Stromal cell of bone marrow (primary cell): ENCODE measurements at regions not wholly inside any gene's neighbourhood (a gene's known extent, or its start where the extent isn't known, plus 50 kb on each side); places are given as distances from the start of the nearest gene placed in this dataset.
"Not testable (repeated sequence)": the region's sequence is repeated elsewhere in the genome, so short reads cannot be mapped to it uniquely, and the experiment has no call there.

Experiments
- DNase-seq: peaks from one replicate; pipeline ENCODE4 v3.0.0-alpha.2; 2012; ENCODE audit warnings: low read depth

DNA sequence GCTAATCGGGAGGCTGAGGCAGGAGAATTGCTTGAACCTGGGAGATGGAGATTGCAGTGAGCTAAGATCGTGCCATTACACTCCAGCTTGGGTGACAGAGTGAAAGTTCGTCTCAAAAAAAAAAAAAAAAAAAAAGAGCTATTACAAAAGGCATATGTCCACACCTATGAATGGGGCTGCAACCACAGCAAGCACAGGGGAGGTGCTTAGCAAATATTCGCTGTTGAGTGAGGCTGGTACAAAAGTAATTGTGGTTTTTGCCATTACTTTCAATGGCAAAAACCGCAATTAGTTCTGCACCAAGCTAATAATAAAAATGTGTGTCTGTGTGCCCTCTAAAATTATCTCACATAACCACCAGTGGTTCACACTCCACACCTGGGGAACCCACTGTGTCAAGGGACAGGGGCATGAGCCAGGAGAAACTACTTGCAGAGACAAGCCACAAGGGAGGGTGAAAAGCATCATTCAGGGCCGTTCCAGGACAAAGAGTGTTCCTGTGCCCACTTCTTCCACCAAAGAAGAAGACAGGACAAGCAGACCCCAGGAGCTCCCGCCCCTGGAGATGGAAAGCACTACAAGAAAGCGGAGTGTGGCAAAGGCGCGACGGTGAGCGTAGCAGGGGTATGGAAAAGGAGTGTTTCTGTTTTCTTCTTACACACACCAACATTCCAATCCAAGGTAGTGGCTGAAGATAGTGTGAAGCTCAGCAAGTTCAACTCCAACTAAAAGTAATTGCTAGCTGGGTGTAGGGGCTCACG lies 84.4 kb upstream of the CNEP1R1 start:
- DNase-seq, result no peak

- no peak for DNase-seq
Measured at GRCh38 chr16:49944221-49944620, 80.8 kb upstream of the CNEP1R1 start.

DNA sequence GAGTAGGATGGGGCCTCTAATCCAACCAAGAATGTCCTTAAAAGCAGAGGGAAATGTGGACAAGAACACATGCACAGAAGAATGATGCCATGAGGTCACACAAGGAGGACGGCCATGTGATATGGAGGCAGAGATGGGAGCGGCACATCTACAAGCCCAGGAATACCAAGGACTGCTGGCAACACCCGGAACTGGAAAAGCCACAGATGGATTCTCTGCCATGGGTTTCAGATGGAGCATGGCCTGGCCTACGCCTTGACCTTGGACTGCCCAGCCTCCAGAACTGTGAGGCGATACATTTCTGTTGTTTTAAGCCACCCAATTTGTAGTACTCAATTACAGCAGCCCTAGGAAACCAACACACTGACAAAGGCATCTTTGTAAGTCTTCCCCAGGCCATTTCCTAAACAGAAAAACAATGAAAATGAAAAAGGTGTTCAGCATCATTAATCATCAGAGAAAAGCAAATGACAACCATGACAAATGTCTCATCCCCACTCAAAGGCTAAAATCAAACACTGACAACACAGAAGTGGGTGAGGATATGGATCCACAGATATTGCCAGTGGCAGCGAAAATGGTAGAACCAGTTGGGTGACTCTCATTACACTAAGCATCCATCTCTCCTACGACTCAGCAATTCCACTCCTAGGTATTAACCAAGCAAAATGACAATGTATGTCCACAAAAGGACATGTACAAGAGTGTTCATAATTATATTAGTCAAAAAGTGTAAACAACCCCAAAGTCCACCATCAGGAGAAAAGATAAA lies 76.9 kb upstream of the CNEP1R1 start:
- DNase-seq, result no peak

- no peak for DNase-seq
Measured at GRCh38 chr16:49951574-49952195, 73.3 kb upstream of the CNEP1R1 start.

- DNase-seq, result no peak
Measured at GRCh38 chr16:49952386-49952785, 72.6 kb upstream of the CNEP1R1 start.

DNA sequence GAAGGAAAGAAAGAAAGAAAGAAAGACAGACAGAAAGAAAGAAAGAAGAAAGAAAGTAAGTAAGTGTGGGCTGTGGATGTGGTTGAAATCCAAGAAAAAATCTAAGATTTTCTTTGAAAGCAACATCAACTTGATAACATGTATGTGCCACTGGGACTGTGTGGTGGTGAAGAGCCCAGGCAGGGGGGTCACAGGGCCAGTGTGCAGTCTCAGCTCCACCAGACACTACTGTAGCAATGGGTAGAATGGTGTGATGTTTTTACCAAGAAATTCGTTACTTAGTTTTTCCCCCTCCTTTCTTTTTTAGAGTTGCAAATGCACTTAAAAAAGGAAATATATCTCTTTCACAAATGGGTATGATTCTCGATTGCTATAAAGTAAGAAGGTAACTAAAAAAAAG lies 71.9 kb upstream of the CNEP1R1 start:
- DNase-seq, result no peak

DNA sequence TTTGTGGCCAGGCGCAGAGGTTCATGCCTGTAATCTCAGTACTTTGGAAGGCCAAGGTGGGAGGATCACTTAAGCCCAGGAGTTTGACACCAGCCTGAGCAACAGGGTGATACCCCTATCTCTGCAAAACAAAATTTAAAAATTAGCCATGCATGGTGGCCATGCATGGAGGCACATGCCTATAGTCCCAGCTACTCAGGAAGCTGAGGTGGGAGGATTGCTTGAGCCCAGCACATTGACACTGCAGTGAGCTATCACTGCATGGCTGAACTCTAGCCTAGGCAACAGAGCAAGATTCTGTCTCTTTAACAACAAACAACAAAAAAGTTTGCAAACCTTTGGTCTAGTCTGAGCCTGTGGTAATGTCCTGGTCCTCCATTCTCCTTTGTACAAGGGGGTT lies 69.2 kb upstream of the CNEP1R1 start:
- DNase-seq, result no peak

- DNase-seq, result no peak
Measured at GRCh38 chr16:49956915-49957314, 68.1 kb upstream of the CNEP1R1 start.

DNA sequence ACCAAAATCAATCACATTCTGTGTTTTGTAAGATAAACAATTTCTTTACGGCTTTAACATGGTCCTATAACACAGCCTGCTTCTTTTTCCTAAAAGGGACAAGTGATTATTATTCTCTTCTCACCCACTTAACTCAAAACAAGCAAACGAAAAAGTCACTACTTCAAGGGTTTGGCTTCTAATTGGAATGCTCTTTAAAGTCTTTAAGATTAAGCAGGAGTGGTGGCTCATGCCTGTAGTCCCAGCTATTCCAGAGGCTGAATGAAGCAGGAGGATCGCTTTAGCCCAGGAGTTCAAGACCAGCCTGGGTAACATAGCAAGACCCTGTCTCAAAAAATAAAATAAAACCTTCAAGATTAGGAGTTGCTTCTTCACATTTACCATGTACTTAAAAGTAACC lies 66.6 kb upstream of the CNEP1R1 start:
- no peak for DNase-seq

DNA sequence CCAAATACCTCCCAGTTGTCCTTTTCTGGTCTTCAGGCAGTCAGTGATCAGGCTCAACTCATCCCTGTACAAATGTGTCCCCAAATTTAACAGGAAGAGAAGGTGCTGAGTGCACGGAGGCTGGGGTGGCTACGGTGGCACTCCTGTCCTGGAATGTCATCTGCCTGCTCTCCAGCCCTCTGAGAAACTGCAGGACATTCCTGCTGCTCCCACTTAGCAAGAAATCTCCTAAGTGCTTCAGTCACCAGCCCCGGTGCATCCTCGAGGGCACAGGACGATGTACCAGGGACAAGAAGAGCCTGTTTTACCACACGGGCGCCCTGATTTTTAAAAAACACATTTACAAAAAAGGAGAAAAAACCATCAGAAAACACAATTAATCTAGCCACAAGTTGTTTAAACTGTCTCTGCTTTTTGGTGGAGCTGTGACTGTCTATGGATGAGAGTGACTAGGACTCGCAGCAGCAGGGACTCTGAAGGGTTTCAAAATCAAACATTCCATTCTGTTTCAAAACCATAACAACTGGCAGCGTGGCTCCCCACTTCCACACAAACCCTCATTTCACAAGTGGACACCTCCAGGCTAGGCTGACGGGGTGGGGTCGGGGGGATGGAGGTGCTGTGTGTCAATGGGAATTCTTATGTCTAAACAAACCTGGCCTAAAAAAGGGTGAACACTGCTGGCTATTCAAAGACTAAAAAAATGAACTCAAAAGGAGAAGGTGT lies 65.3 kb upstream of the CNEP1R1 start:
- DNase-seq, result no peak

- DNase-seq, result no peak
Measured at GRCh38 chr16:49961089-49961488, 63.9 kb upstream of the CNEP1R1 start.

GRCh38 chr16:49962566-49962965 lies 62.5 kb upstream of the CNEP1R1 start:
- DNase-seq, result not testable (repeated sequence)

- no peak for DNase-seq
Measured at GRCh38 chr16:49964316-49964715, 60.7 kb upstream of the CNEP1R1 start.

GRCh38 chr16:49964973-49965372 lies 60.1 kb upstream of the CNEP1R1 start:
- no peak for DNase-seq

DNA sequence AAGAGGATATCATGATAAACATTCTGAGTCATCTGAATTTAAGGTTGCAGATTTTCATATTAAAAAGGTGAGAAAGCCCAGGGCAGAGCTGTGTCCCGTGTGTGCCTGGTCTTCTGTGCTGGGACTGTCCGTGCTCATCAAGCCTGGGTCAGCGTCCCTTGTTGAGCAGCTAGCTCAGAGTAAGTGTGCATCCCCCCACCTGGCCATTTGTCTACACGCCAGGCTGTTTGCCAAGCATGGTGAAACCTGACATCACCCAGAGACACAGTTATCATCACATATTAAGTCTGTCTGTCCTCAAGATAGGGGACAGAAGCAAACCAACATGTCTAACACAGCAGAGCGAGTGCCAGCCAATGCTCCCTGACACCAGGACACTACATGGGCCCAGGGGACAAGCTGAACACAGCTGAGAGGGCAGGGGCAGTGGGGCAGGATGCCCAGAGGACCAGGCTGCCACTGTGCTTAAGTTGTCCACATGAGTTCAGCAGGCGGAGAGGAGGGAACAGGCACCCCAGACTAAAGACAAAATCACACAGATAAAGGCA lies 57.9 kb upstream of the CNEP1R1 start:
- no peak for DNase-seq

DNA sequence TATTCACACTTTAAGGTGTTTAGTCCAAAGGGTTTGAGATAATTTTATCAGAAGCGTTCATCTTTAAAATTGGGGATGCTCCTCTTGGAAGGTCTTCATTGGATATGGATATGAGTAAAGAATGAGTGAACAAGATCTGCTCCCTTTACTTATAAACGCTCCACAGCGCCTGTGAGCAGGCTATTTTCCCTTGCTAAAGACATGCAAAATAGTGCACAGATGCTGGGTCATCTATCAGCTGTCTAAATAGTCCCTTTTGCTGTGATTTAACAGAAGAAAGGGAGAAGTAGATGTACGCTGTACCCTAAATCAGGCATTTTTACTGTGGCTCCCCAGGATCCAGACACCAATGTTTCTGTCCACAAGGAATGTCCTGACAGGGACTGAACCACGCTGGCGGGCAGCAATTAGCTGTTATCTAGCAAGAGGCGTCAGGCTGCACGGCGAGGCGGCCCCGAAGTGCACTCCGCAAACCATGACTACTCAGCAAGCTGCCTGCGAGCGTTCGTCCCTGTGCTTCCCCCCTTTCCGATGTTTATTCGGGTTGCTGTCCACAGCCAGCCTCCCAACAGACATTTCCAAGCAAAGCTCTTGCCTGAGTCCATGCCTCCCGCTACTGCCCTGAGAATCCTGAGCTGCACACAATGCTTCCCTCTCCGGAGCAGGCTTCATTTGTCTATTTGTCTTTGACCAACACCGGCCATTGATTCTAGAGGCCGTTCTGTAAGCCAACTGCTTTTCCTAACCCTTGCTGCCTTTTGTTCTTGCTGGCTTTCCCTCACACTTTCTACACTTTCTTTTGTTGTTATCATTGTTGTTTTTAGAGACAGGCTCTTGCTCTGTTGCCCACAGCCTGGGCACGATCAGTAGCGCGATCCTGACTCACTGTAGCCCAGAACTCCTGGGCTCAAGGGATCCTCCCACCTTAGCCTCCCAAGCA lies 55.7 kb upstream of the CNEP1R1 start:
- no peak for DNase-seq

- DNase-seq, result no peak
Measured at GRCh38 chr16:49970797-49971431, 54.1 kb upstream of the CNEP1R1 start.

- no peak for DNase-seq
Measured at GRCh38 chr16:49972280-49972679, 52.7 kb upstream of the CNEP1R1 start.

DNA sequence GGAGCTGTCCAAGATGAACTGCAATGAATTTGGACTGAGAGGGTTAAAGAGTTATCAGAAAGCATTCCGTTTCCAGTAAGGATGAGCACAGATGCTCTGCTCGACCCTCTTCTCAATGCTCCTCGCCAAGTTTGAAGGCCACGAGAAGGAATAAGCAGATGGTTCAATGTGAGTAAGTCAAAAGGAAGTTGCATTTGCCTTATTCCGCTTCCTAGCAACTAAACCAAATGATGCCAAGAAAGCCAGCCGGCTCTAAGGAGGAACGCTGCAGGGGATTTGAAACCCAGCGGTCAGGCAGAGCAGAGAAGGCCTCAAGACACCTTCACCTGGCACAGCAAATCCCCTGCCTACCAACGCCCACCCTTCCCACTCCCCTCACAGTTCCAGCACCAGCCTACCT lies 52.1 kb upstream of the CNEP1R1 start:
- no peak for DNase-seq
